ENCODE measurements at regions not wholly inside any gene's neighbourhood (a gene's known extent, or its start where the extent isn't known, plus 50 kb on each side); places are given as distances from the start of the nearest gene placed in this dataset.

- no peak for DNase-seq (ENCODE audit: low read depth)
- no peak for TF ChIP-seq CTCF (IDR thresholded peaks at IDR 0.05; ENCODE audit: control insufficient read depth, insufficient read depth, low read depth, low read length, missing control alignments)
- H3K4me3 ChIP-seq (ENCODE audit: control insufficient read depth, low read depth, low read length): no peak overlapping the region
Measured at GRCh38 chr13:107585469-107586180, 629.7 kb downstream of the LIG4 start.

GRCh38 chr13:107582171-107582570, 633.2 kb downstream of the LIG4 start:
- no peak overlapping the region for H3K4me3 ChIP-seq (ENCODE audit: control insufficient read depth, low read depth, low read length)
- no peak for DNase-seq (ENCODE audit: low read depth)
- TF ChIP-seq CTCF (IDR thresholded peaks at IDR 0.05; ENCODE audit: control insufficient read depth, insufficient read depth, low read depth, low read length, missing control alignments): no peak

- no peak overlapping the region for H3K4me3 ChIP-seq (ENCODE audit: control insufficient read depth, low read depth, low read length)
- no peak for DNase-seq (ENCODE audit: low read depth)
- no peak for TF ChIP-seq CTCF (IDR thresholded peaks at IDR 0.05; ENCODE audit: control insufficient read depth, insufficient read depth, low read depth, low read length, missing control alignments)
Measured at GRCh38 chr13:107580741-107581412, 634.5 kb downstream of the LIG4 start.

GRCh38 chr13:107576430-107576829, 638.9 kb downstream of the LIG4 start:
- DNase-seq (ENCODE audit: low read depth): no peak
- no peak overlapping the region for H3K4me3 ChIP-seq (ENCODE audit: control insufficient read depth, low read depth, low read length)
- TF ChIP-seq CTCF (IDR thresholded peaks at IDR 0.05; ENCODE audit: control insufficient read depth, insufficient read depth, low read depth, low read length, missing control alignments): no peak

- H3K4me3 ChIP-seq (ENCODE audit: control insufficient read depth, low read depth, low read length): no peak overlapping the region
- no peak for TF ChIP-seq CTCF (IDR thresholded peaks at IDR 0.05; ENCODE audit: control insufficient read depth, insufficient read depth, low read depth, low read length, missing control alignments)
- no peak for DNase-seq (ENCODE audit: low read depth)
Measured at GRCh38 chr13:107574517-107575210, 640.7 kb downstream of the LIG4 start.

- TF ChIP-seq CTCF (IDR thresholded peaks at IDR 0.05; ENCODE audit: control insufficient read depth, insufficient read depth, low read depth, low read length, missing control alignments): no peak
- H3K4me3 ChIP-seq (ENCODE audit: control insufficient read depth, low read depth, low read length): no peak overlapping the region
- DNase-seq (ENCODE audit: low read depth): no peak
Measured at GRCh38 chr13:107573184-107573583, 642.2 kb downstream of the LIG4 start.
